ENCODE measurements at regions not wholly inside any gene's neighbourhood (a gene's known extent, or its start where the extent isn't known, plus 50 kb on each side); places are given as distances from the start of the nearest gene placed in this dataset.

- TF ChIP-seq CTCF (IDR thresholded peaks at IDR 0.05) (no peak), POLR2A (IDR thresholded peaks at IDR 0.05) (no peak)
Measured at GRCh38 chr2:37797081-37797480, 125.6 kb upstream of the CDC42EP3 start.

Measured in ovary (tissue), 3 donors.